ENCODE measurements at regions not wholly inside any gene's neighbourhood (a gene's known extent, or its start where the extent isn't known, plus 50 kb on each side); places are given as distances from the start of the nearest gene placed in this dataset.
A peak's percentile ranks its signal among the peaks of the same experiment; 100 is the strongest.

DNA sequence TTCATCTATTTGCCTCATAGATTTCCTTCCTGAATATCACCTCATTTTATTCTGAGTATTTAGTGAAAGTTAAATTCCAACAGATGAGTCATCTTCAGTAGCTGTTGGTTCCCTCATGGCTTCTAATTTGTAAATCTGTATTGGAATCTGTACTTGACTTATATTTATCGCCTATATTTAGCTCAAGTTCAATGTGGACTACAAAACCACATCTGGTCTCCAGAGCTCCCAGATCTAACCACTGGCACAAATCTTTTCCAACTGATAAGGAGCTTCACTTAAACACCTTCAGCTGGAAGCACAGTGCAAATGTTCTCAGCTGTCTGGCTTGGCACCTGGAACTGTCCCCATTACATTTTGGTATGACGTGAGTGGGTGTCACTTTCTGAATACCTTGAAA lies 82.8 kb upstream of the DSEL start:
- Mint-ChIP-seq H3K27me3 (ENCODE audit: unreplicated experiment) (no peaks in the 10 kb centered on the region), H3K36me3 (ENCODE audit: unreplicated experiment) (peaks cover 12% of the 10 kb centered on the region), H3K9me3 (ENCODE audit: unreplicated experiment) (peaks cover 24% of the 10 kb centered on the region), H3K4me3 (ENCODE audit: unreplicated experiment) (no peak overlapping the region), H3K27ac (ENCODE audit: unreplicated experiment) (peak overlapping the region; percentile 59), H3K4me1 (ENCODE audit: unreplicated experiment) (peaks cover 48% of the 10 kb centered on the region)
- TF ChIP-seq, protein P1, sequence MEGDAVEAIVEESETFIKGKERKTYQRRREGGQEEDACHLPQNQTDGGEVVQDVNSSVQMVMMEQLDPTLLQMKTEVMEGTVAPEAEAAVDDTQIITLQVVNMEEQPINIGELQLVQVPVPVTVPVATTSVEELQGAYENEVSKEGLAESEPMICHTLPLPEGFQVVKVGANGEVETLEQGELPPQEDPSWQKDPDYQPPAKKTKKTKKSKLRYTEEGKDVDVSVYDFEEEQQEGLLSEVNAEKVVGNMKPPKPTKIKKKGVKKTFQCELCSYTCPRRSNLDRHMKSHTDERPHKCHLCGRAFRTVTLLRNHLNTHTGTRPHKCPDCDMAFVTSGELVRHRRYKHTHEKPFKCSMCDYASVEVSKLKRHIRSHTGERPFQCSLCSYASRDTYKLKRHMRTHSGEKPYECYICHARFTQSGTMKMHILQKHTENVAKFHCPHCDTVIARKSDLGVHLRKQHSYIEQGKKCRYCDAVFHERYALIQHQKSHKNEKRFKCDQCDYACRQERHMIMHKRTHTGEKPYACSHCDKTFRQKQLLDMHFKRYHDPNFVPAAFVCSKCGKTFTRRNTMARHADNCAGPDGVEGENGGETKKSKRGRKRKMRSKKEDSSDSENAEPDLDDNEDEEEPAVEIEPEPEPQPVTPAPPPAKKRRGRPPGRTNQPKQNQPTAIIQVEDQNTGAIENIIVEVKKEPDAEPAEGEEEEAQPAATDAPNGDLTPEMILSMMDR (IDR thresholded peaks at IDR 0.05): no peak
- DNase-seq (ENCODE audit: extremely low spot score, unreplicated experiment): no peak

DNA sequence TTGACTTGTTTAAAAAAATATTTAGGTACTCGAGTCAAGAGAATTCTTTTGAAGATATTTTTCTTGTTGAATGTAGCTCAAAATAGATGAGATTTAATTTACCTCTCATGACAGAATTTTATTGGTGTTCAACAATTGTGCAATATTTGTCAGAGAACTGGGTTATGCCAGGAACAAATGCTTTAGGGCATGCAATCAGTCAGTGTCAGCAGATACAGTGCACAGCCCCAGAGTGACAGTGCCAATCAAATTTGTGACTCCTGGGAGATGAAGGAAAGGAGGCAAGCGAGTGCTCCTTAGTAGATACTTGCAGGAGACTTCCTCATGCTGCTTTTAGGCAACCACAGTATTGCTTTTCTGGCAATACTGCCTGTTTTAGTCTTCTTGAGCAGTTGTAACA lies 81.2 kb upstream of the DSEL start:
- Mint-ChIP-seq H3K36me3 (ENCODE audit: unreplicated experiment) (peaks cover 12% of the 10 kb centered on the region), H3K4me3 (ENCODE audit: unreplicated experiment) (no peak overlapping the region), H3K27me3 (ENCODE audit: unreplicated experiment) (no peaks in the 10 kb centered on the region), H3K9me3 (ENCODE audit: unreplicated experiment) (peaks cover 24% of the 10 kb centered on the region), H3K4me1 (ENCODE audit: unreplicated experiment) (peaks cover 51% of the 10 kb centered on the region), H3K27ac (ENCODE audit: unreplicated experiment) (peak overlapping the region; percentile 81)
- DNase-seq (ENCODE audit: extremely low spot score, unreplicated experiment): no peak
- TF ChIP-seq, protein P1 (IDR thresholded peaks at IDR 0.05): no peak

DNA sequence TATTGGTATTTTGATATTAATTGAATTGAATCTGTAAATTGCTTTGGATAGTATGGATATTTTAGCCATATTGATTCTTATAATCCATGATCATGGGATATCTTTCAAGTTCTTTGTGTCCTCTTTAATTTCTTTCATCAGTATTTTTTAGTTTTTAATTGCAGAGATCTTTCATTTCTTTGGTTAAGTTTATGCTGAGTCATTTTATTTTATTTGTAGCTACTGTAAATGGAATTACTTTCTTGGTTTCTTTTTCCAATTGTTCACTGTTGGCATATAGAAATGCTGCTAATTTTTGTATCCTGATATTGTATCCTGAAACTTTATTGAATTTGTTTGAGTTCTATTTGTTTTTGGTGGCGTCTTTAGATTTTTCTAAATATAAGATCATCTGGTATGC lies 79.5 kb upstream of the DSEL start:
- DNase-seq (ENCODE audit: extremely low spot score, unreplicated experiment): no peak
- Mint-ChIP-seq H3K36me3 (ENCODE audit: unreplicated experiment) (peaks cover 6% of the 10 kb centered on the region), H3K9me3 (ENCODE audit: unreplicated experiment) (peaks cover 18% of the 10 kb centered on the region), H3K27me3 (ENCODE audit: unreplicated experiment) (no peaks in the 10 kb centered on the region), H3K4me3 (ENCODE audit: unreplicated experiment) (no peak overlapping the region), H3K4me1 (ENCODE audit: unreplicated experiment) (peaks cover 46% of the 10 kb centered on the region), H3K27ac (ENCODE audit: unreplicated experiment) (no peak overlapping the region)
- TF ChIP-seq, protein P1 (IDR thresholded peaks at IDR 0.05): no peak

DNA sequence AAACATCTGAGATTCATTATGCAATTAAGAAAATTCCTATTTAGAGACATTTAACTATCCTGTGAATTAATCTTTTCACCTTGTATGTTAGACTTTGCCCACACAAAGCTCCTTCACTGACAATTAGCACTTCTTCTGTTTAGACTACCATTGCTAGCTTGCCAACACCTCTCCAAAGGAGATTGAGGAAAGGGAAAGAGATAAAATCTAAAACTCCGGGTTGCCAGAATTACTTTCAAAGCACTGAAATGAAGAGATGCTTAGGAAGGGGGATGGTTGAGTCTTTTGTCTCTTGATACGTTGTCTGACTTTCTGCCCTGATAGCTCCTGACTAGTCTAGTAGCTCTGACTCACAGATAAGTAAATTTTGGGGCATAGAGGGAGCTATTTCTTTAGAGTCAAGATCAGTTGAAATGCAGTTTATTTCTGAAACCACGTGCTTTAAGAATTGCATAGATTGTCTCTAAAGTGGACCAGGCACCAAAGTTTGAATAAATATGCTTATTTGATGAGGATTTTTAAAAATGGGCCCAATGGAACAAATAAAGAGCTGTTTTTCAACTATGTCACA lies 74.1 kb upstream of the DSEL start:
- no peak for DNase-seq (ENCODE audit: extremely low spot score, unreplicated experiment)

DNA sequence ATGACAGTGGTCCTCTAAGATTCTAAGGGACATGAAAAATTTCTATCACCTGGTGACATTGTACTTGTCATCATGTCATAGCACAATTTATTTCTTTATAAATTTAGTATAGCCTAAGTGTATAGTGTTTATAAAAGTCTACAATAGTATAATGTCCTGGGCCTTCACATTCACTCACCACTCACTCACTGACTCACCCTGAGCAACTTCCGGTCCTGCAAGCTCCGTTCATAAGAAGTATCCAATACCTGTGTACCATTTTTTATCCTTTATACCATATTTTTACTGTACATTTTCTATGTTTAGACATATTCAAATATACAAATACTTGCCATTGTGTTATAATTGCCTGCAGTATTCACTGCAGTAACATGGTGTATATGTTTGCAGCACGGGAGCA lies 72.8 kb upstream of the DSEL start:
- no peaks in the 10 kb centered on the region for H3K27me3 Mint-ChIP-seq (ENCODE audit: unreplicated experiment)
- no peak overlapping the region for H3K27ac Mint-ChIP-seq (ENCODE audit: unreplicated experiment)
- DNase-seq (ENCODE audit: extremely low spot score, unreplicated experiment): no peak
- H3K9me3 Mint-ChIP-seq (ENCODE audit: unreplicated experiment): peaks cover 9% of the 10 kb centered on the region
- peaks cover 6% of the 10 kb centered on the region for H3K4me1 Mint-ChIP-seq (ENCODE audit: unreplicated experiment)
- H3K4me3 Mint-ChIP-seq (ENCODE audit: unreplicated experiment): no peak overlapping the region
- peaks cover 4% of the 10 kb centered on the region for H3K36me3 Mint-ChIP-seq (ENCODE audit: unreplicated experiment)
- TF ChIP-seq, protein P1 (IDR thresholded peaks at IDR 0.05): no peak

More for the DNA sequence above, 74.1 kb upstream of the DSEL start:
- Mint-ChIP-seq H3K27ac (ENCODE audit: unreplicated experiment) (no peak overlapping the region), H3K27me3 (ENCODE audit: unreplicated experiment) (no peaks in the 10 kb centered on the region), H3K9me3 (ENCODE audit: unreplicated experiment) (peaks cover 16% of the 10 kb centered on the region), H3K4me3 (ENCODE audit: unreplicated experiment) (no peak overlapping the region), H3K36me3 (ENCODE audit: unreplicated experiment) (peaks cover 10% of the 10 kb centered on the region), H3K4me1 (ENCODE audit: unreplicated experiment) (peaks cover 3% of the 10 kb centered on the region)
- TF ChIP-seq, protein P1 (IDR thresholded peaks at IDR 0.05): peak; percentile 42
